Right forelimb (tissue), 1 donor: ENCODE measurements at regions not wholly inside any gene's neighbourhood (a gene's known extent, or its start where the extent isn't known, plus 50 kb on each side); places are given as distances from the start of the nearest gene placed in this dataset.
"Not testable (repeated sequence)": the region's sequence is repeated elsewhere in the genome, so short reads cannot be mapped to it uniquely, and the experiment has no call there.

ENCODE experiments used
- DNase-seq: peaks from one replicate; pipeline ENCODE4 v3.0.0-alpha.2; 2018

DNA sequence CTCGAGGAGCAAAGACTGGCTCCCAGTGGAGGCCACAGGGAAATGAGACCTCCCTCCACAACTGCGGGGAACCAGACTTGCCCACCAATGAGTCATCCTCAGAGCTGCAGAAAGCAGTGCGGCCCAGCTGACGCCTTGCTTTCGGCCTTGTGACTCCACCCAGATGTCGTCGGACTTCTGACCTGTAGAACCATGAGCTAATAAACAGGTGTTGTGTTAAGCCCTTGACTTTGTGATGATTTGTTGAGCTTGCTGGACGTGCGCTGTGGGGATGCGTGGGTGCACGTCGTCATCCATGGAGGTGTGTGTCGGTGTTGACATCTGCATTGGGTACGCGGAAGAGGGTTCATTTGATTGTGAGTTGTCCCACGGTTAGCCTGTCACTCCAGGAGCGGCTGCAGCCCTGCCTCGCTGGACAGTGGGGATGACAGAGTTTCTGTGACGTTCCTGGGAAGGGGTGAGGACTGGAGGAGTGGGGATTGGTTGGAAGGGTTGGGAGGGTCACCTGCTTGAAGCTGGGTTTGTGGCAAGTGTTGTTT, 154.1 kb downstream of the SH3BP4 start:
- DNase-seq, result no peak

DNA sequence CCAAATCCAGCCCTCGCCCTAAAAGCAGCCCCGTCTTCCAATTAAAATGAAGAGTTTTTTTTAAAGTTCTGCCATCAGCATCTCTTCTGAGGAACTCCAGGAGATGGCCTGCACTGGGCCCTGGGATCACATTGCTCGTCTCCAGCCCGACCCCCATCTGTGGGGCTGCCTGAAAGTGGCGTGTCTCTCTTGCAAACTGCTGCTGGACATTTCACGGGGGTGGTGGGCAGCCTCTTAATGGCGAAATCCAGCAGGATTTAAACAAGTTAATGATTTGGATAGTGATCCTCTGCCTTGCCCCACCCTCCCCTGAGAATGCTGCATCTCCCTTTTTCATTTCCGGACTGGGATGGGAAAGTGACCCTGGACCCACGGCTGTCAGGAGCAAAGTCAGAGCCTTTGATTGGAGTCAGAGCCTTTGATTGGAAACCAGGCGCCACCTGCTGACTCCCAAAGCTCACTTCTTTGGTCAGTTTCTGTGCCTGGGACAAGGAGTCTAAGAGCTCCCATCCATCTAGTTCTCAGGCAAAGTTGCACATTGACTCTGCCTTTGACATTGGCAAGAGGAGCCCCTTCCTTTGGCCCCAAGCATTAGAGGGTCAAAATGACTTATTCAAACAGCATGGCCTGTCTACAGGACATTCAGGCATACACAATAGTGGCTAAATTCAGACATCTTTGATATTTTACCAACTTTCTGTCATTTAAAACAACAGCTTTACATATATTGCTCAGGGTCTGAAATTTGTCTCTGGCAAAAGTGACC, 155.2 kb downstream of the SH3BP4 start:
- peak; percentile 81 for DNase-seq

DNA sequence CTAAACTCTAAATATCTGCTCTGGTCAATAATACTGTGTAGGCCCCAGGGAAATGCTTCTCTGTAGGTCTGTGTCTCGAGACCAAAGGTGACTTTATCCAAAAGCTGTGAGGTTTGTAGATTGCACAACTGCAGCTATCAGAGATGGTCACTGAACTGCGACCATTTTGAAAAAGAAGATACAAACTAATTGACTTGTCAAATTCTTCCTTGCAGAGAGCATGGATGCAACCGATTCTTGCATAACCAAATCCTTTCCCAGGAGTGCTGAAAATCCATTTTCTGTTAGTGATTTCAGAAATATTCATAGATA, 155.8 kb downstream of the SH3BP4 start:
- DNase-seq, result no peak

GRCh38 chr2:235109561-235109960, 157.7 kb downstream of the SH3BP4 start:
- DNase-seq, result not testable (repeated sequence)

DNA sequence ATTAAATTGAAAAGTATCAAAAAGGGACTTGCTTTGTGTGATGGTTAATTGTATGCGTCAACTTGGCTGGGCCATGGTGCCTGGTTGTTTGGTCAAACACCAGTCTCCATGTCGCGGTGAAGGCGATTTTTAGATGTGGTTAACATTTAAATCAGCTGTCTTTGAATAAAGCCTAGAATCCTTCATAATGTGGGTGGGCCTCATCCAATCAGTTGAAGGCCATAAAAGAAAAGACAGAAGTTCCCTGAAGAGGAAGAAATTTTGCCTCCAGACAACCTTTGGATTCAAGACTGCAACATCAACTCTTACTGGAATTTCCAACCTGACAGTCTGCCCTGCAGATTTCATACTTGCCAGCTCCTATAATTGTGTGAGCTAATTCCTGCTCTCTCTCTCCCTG, 160.5 kb downstream of the SH3BP4 start:
- DNase-seq, result no peak

DNA sequence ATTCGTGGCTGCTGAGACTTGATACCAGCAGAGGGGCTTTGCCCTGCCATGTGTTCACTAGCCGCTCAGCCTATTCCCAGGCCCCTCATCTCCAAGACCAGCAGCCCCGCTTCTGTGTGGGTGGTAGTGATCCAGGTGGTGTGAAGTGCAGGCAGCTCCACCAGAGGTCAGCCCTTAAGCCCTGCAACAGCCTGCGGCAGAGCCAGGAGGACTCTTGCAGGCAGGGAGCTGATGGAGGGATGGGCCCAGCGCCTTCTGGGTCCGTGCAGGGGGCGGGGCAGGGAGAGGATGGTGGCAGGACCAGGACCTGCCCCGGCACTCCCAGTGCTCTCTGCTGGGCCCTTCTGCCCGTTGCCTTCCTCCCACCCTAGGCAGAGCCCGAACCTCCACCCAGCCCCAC, 162.0 kb downstream of the SH3BP4 start:
- no peak for DNase-seq

- DNase-seq, result no peak
These were observed 162.5 kb downstream of the SH3BP4 start for GRCh38 chr2:235114286-235114685.

GRCh38 chr2:235115521-235115920, 163.7 kb downstream of the SH3BP4 start:
- DNase-seq, result no peak

DNA sequence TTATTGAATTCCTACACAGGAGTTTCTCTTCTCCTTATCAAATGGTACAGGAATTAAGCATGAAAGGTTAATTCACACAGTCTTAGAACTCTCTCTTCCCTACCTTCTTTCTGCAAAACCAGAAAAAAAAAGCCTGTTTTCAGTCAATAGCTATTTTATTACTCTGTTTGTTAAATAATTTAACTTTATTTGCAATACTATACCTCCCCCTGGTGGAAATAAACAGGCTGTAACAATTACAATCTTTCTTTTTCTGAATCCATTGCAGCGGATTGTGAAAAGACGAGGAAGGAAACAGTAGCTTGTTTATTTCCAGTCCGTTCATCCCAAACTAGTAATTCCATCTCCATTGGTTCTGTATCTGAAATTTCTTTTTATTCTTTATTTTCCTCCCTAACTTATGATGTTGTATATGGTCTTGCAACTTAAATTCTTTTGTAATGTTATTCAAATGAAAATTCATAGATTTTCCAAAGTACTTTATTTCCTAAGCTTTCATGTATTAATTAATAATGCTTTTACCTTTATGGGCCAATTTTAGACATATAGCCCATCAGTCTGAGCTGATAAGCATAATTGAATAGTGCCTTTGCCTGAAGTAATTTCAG, 165.2 kb downstream of the SH3BP4 start:
- no peak for DNase-seq

DNA sequence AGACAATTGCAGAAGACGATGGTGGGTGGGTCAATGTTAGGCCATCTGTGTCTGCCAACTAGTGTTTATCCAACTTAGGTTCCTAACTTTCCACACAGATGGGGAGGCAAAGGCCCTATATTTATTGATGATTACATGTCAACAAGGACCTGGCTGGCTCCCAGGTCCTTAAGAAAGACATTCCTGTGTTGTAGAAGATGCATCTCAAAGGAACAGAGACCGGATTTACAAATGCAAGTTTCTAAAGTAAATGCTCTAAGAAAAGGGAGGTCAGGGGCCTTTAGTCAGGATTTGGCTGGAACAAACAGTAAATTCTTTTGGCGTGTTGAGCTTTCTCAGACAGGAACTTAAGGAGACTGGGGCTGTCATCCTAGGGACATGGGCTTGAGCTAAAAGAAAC, 175.0 kb downstream of the SH3BP4 start:
- DNase-seq, result no peak

DNA sequence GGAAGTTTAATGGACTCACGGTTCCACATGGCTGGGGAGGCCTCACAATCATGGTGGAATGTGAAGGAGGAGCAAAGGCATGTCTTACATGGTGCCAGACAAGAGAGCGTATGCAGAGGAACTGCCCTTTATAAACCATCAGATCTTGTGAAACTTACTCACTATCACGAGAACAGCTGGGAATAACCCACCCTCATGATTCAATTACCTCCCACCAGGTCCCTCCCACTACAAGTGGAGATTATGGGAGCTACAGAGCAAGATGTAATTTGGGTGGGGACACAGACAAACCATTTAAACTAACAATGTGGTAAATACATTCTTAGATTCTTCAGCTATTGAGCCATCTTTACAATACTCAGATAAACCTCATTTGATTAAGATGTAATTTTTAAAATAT, 176.1 kb downstream of the SH3BP4 start:
- no peak for DNase-seq

- DNase-seq, result no peak
These were observed 178.0 kb downstream of the SH3BP4 start for GRCh38 chr2:235129850-235130249.

GRCh38 chr2:235131334-235132305, 179.8 kb downstream of the SH3BP4 start:
- DNase-seq, result no peak

DNA sequence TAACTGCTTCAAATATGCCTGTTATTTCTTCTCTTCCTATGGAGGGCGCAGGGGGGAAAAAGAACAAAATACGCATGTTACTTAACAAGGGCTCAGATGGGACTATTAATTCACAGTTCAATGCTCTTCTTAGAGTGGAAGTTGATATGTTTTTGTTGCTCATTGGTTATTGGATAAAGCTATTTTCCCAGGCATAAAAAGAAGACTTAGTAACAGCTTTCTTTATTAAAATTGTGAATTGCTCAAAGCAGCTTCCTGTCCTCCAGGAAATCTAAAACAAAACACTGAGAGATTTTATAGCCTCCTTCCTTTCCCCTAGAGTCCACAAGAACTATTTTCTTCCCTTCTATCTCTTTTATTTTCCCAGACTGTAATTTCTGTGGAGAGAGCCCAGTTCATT, 180.8 kb downstream of the SH3BP4 start:
- DNase-seq, result no peak

DNA sequence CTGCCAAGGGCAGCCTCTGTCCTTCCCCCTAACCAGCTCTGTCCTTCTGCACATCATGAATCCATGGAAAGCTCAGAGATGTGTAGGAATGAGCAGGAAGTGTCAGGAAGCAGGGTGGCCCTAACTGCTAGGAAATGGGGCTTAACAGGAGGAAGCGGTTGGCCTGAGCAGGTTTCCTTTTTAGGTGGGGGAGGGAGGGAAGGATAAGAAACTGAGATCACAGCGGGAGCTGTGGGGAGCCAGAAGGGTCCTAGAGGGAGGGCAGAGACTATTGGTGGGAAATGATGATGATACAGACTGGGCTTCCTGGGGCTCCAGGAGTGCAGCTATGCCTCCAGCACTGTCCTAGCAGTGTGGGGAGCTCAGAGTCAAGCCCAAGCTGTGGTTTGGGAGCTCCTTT, 182.0 kb downstream of the SH3BP4 start:
- DNase-seq, result no peak

GRCh38 chr2:235134420-235134819, 182.6 kb downstream of the SH3BP4 start:
- no peak for DNase-seq

GRCh38 chr2:235135195-235135965, 183.6 kb downstream of the SH3BP4 start:
- no peak for DNase-seq

GRCh38 chr2:235135990-235136561, 184.3 kb downstream of the SH3BP4 start:
- peak; percentile 80 for DNase-seq

DNA sequence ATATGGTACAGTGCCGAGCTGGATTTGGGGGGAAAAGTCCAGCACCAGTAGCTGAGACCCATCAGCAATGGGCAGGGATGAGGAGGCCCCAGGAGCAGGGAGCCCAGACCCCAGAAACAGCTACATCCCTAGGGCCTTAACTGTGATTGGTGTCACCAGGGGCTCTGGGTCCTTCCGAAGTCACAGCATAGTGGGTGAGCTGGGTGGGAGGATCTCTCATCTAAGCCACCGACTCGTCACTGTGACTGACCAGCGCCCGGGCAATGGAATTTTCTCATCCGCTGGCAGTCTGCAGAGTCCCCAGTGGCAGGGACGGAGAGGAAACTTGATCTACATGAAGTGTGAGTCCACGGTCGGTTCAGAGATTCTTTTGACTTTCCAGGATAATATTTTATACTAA, 186.5 kb downstream of the SH3BP4 start:
- DNase-seq, result no peak

DNA sequence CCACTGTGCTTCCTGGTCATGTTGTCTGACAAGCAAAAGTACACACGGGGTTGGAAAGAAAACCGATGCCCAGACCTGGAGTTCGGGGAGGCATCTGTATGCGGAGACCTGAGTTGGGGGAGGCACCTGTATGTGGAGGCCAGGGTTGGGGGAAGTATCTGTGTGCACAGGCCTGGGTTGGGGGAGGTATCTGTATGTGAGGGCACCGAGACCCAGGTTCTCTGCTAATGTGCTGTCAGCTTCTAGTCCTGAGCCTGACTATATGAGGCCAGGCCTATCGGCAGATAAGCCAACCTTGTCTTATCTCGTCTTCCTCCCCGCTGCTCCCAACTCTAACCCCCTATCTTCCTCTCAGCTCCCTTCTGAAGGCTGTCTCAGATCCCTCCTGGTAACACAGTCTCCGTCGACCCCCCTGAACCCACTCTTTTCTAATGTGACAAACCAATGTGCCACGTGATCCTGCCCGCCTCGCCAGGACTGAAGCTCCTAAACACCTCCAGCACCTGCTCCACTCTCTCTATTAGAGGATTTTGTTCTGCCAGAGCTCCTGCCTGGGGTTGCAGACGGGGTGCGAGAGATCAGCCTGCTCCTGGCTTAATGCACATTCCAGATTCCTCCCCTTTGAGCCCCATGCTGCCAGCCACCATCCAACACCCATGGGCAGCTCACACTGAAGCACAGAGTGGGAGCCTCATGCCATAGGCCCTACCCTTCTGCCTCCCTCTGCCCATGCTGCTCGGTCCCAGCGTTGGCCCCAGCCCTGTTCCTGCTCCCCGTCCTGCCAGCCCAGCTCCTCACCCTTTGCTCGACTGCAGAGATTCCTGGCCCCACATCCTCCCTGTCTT, 188.4 kb downstream of the SH3BP4 start:
- no peak for DNase-seq

GRCh38 chr2:235140801-235141081, 188.9 kb downstream of the SH3BP4 start:
- no peak for DNase-seq
